Testis (tissue), 2 donors: ENCODE measurements at regions not wholly inside any gene's neighbourhood (a gene's known extent, or its start where the extent isn't known, plus 50 kb on each side); places are given as distances from the start of the nearest gene placed in this dataset.

Experiments
- POLR2A ChIP-seq: fragments of 450-650 bp; IDR thresholded peaks from one replicate; pipeline ENCODE4 v1.6.1; 2017; ENCODE audit warnings: antibody characterized with exemption, mild to moderate bottlenecking, moderate library complexity
- TF ChIP-seq, protein P1 (sequence below), 3 experiments: fragments of 450-650 bp in 2 of 3; fragments of 200-600 bp in 1 of 3; sonication (generic) in 1 of 3; IDR thresholded peaks; one replicate each; pipeline ENCODE4 v1.5.1; 2016 to 2019; ENCODE audit warnings: antibody characterized with exemption in 3 of 3, mild to moderate bottlenecking in 2 of 3, moderate library complexity in 1 of 3

- TF ChIP-seq POLR2A = no peak
- TF ChIP-seq, protein P1, sequence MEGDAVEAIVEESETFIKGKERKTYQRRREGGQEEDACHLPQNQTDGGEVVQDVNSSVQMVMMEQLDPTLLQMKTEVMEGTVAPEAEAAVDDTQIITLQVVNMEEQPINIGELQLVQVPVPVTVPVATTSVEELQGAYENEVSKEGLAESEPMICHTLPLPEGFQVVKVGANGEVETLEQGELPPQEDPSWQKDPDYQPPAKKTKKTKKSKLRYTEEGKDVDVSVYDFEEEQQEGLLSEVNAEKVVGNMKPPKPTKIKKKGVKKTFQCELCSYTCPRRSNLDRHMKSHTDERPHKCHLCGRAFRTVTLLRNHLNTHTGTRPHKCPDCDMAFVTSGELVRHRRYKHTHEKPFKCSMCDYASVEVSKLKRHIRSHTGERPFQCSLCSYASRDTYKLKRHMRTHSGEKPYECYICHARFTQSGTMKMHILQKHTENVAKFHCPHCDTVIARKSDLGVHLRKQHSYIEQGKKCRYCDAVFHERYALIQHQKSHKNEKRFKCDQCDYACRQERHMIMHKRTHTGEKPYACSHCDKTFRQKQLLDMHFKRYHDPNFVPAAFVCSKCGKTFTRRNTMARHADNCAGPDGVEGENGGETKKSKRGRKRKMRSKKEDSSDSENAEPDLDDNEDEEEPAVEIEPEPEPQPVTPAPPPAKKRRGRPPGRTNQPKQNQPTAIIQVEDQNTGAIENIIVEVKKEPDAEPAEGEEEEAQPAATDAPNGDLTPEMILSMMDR (IDR thresholded peaks at IDR 0.05) = no peak
Measured at GRCh38 chr21:16322454-16322853, 592.7 kb downstream of the USP25 start.
